Endodermal cell (in vitro differentiated cells): ENCODE measurements at regions not wholly inside any gene's neighbourhood (a gene's known extent, or its start where the extent isn't known, plus 50 kb on each side); places are given as distances from the start of the nearest gene placed in this dataset.
A peak's percentile ranks its signal among the peaks of the same experiment; 100 is the strongest.

ENCODE experiments used
- DNase-seq: peaks from one replicate; pipeline ENCODE4 v3.0.0-alpha.2; 2017
- H3K27ac ChIP-seq: 2 replicates; pipeline ENCODE4 v1.5.1; 2013; ENCODE audit warnings: mild to moderate bottlenecking, low read depth, low read length, moderate library complexity
- H3K27me3 ChIP-seq: 2 replicates; pipeline ENCODE4 v1.6.1; 2013; ENCODE audit warnings: mild to moderate bottlenecking, low read length, moderate library complexity; ENCODE audit not compliant: insufficient read depth, control insufficient read depth, poor library complexity, severe bottlenecking
- H3K36me3 ChIP-seq: 2 replicates; pipeline ENCODE4 v1.7.0; 2013; ENCODE audit warnings: mild to moderate bottlenecking, low read length, moderate library complexity; ENCODE audit not compliant: control insufficient read depth, insufficient read depth
- H3K4me1 ChIP-seq: one replicate; pipeline ENCODE4 v1.7.0; 2013; ENCODE audit warnings: low read length; ENCODE audit not compliant: control insufficient read depth, insufficient read depth
- H3K4me3 ChIP-seq: 2 replicates; pipeline ENCODE4 v1.5.1; 2013; ENCODE audit warnings: mild to moderate bottlenecking, low read length, moderate library complexity
- H3K9ac ChIP-seq: 2 replicates; pipeline ENCODE4 v1.6.1; 2013; ENCODE audit warnings: mild to moderate bottlenecking, low read length, moderate library complexity; ENCODE audit not compliant: poor library complexity, severe bottlenecking; ENCODE audit errors: extremely low read depth
- H3K9me3 ChIP-seq: 2 replicates; pipeline ENCODE4 v1.6.1; 2013; ENCODE audit warnings: mild to moderate bottlenecking, low read length, moderate library complexity; ENCODE audit not compliant: control insufficient read depth
- H3K27ac Mint-ChIP-seq: 2 replicates; pipeline ENCODE4 v1.8.0; 2020; ENCODE audit warnings: mixed read lengths
- H3K27me3 Mint-ChIP-seq: 2 replicates; pipeline ENCODE4 v1.8.0; 2021; ENCODE audit warnings: mild to moderate bottlenecking, mixed read lengths; ENCODE audit not compliant: insufficient read depth
- H3K36me3 Mint-ChIP-seq: 2 replicates; pipeline ENCODE4 v1.8.0; 2020; ENCODE audit warnings: low read depth, mixed read lengths
- H3K4me1 Mint-ChIP-seq: 2 replicates; pipeline ENCODE4 v1.8.0; 2020; ENCODE audit warnings: mixed read lengths
- H3K4me3 Mint-ChIP-seq: 2 replicates; pipeline ENCODE4 v1.8.0; 2020; ENCODE audit warnings: mild to moderate bottlenecking, moderate library complexity, mixed read lengths
- H3K9me3 Mint-ChIP-seq: 2 replicates; pipeline ENCODE4 v1.8.0; 2020; ENCODE audit warnings: mild to moderate bottlenecking, mixed read lengths
- CTCF ChIP-seq: fragments of 200-600 bp; sonication (generic); conservative IDR thresholded peaks from 2 replicates; pipeline ENCODE4 v1.5.0; 2021; ENCODE audit warnings: antibody characterized with exemption, mild to moderate bottlenecking
- WGBS, 2 experiments: methylation state at CpG; one replicate each; pipeline versions ENCODE4 v1.1.5 to v1.1.7; 2013; ENCODE audit warnings: missing lambda C conversion rate in 2 of 2, mixed read lengths in 1 of 2; ENCODE audit not compliant: insufficient coverage in 1 of 2, insufficient read length in 1 of 2; 5-methylcytosine and 5-hydroxymethylcytosine counted together

- no peaks in the 10 kb centered on the region for H3K36me3 Mint-ChIP-seq
- no peak for DNase-seq
- Histone ChIP-seq H3K4me1 (no peaks in the 10 kb centered on the region), H3K9me3 (no peaks in the 10 kb centered on the region), H3K27me3 (no peaks in the 10 kb centered on the region), H3K9ac (no peak overlapping the region), H3K4me3 (no peak overlapping the region), H3K36me3 (no peaks in the 10 kb centered on the region), H3K27ac (no peak overlapping the region)
- no peak overlapping the region for H3K27ac Mint-ChIP-seq
- H3K4me3 Mint-ChIP-seq, result no peak overlapping the region
- H3K4me1 Mint-ChIP-seq, result no peaks in the 10 kb centered on the region
- 87 to 90% methylated on average over 4 of the region's 4 CpGs for WGBS, 2 experiments
- H3K9me3 Mint-ChIP-seq, result peaks cover 2% of the 10 kb centered on the region
- no peaks in the 10 kb centered on the region for H3K27me3 Mint-ChIP-seq
- no peak for TF ChIP-seq CTCF
Observed at GRCh38 chr6:163830641-163831040, 416.1 kb downstream of the QKI start.

GRCh38 chr6:163828038-163828795 lies 413.7 kb downstream of the QKI start:
- H3K4me1 ChIP-seq, result no peaks in the 10 kb centered on the region
- Mint-ChIP-seq H3K27me3 (no peaks in the 10 kb centered on the region), H3K27ac (no peak overlapping the region), H3K4me1 (no peaks in the 10 kb centered on the region), H3K4me3 (no peak overlapping the region), H3K36me3 (no peaks in the 10 kb centered on the region), H3K9me3 (no peaks in the 10 kb centered on the region)
- WGBS, 2 experiments, result 90 to 91% methylated on average over 8 to 14 of the region's 14 CpGs
- H3K27ac ChIP-seq, result peak overlapping the region; percentile 32
- no peaks in the 10 kb centered on the region for H3K27me3 ChIP-seq
- no peaks in the 10 kb centered on the region for H3K9me3 ChIP-seq
- H3K4me3 ChIP-seq, result no peak overlapping the region
- no peak for TF ChIP-seq CTCF
- no peak overlapping the region for H3K9ac ChIP-seq
- DNase-seq, result peak; percentile 40
- no peaks in the 10 kb centered on the region for H3K36me3 ChIP-seq

DNA sequence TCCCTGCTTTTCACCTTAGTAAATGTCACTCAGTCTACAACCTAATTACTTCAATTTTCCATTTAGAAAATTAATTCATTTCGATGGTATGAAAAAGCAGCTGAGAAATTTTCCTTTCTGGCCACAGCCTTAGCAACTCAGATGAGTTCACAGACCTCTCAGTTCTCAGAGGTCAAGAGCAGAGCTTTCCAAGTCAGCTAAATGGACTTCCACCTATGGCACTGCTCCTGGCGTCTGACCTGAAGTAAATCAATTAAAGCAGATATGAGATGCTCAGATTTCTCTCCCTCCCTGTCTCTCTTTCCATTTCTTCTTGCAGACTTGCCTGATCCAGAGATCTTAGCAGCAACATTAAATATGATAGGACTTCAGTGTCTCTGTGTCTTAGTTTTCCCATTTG lies 412.6 kb downstream of the QKI start:
- Histone ChIP-seq H3K9me3 (no peaks in the 10 kb centered on the region), H3K4me1 (no peaks in the 10 kb centered on the region), H3K36me3 (no peaks in the 10 kb centered on the region), H3K27ac (no peak overlapping the region), H3K27me3 (no peaks in the 10 kb centered on the region), H3K9ac (no peak overlapping the region), H3K4me3 (no peak overlapping the region)
- no peak for TF ChIP-seq CTCF
- WGBS, 2 experiments, result 89 to 93% methylated on average over 2 of the region's 2 CpGs
- H3K27ac Mint-ChIP-seq, result no peak overlapping the region
- H3K27me3 Mint-ChIP-seq, result no peaks in the 10 kb centered on the region
- no peaks in the 10 kb centered on the region for H3K36me3 Mint-ChIP-seq
- DNase-seq, result no peak
- no peak overlapping the region for H3K4me3 Mint-ChIP-seq
- H3K9me3 Mint-ChIP-seq, result no peaks in the 10 kb centered on the region
- no peaks in the 10 kb centered on the region for H3K4me1 Mint-ChIP-seq
